ENCODE measurements at regions not wholly inside any gene's neighbourhood (a gene's known extent, or its start where the extent isn't known, plus 50 kb on each side); places are given as distances from the start of the nearest gene placed in this dataset.
A peak's percentile ranks its signal among the peaks of the same experiment; 100 is the strongest.

- no peaks in the 10 kb centered on the region for H3K9me3 ChIP-seq (ENCODE audit: low read depth, low read length)
- no peaks in the 10 kb centered on the region for H3K36me3 ChIP-seq (ENCODE audit: insufficient read depth, low read length)
- no peaks in the 10 kb centered on the region for H3K4me1 ChIP-seq (ENCODE audit: insufficient read depth, low read length)
- H3K79me2 ChIP-seq (ENCODE audit: insufficient read depth, low read length), result no peaks in the 10 kb centered on the region
- H3K4me3 ChIP-seq (ENCODE audit: insufficient read depth, low read length), result no peak overlapping the region
- H3K4me2 ChIP-seq (ENCODE audit: insufficient read depth, low read length), result no peak overlapping the region
- DNase-seq (ENCODE audit: insufficient read length, low spot score, missing footprints), result no peak
- no peaks in the 10 kb centered on the region for H4K20me1 ChIP-seq (ENCODE audit: insufficient read depth, low read length)
- TF ChIP-seq, protein P1, sequence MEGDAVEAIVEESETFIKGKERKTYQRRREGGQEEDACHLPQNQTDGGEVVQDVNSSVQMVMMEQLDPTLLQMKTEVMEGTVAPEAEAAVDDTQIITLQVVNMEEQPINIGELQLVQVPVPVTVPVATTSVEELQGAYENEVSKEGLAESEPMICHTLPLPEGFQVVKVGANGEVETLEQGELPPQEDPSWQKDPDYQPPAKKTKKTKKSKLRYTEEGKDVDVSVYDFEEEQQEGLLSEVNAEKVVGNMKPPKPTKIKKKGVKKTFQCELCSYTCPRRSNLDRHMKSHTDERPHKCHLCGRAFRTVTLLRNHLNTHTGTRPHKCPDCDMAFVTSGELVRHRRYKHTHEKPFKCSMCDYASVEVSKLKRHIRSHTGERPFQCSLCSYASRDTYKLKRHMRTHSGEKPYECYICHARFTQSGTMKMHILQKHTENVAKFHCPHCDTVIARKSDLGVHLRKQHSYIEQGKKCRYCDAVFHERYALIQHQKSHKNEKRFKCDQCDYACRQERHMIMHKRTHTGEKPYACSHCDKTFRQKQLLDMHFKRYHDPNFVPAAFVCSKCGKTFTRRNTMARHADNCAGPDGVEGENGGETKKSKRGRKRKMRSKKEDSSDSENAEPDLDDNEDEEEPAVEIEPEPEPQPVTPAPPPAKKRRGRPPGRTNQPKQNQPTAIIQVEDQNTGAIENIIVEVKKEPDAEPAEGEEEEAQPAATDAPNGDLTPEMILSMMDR (IDR thresholded peaks at IDR 0.05; ENCODE audit: extremely low read depth, low read depth, low read length), result no peak
- peaks cover 15% of the 10 kb centered on the region for H3K27me3 ChIP-seq (ENCODE audit: insufficient read depth, low read length)
- H3K27ac ChIP-seq (ENCODE audit: low read depth, low read length), result no peak overlapping the region
- no peak overlapping the region for H2AFZ ChIP-seq (ENCODE audit: low read length)
These were observed 101.1 kb upstream of the DAP start for GRCh38 chr5:10862085-10862484.

GRCh38 chr5:10861423-10861790, 100.4 kb upstream of the DAP start:
- Histone ChIP-seq H3K27me3 (ENCODE audit: insufficient read depth, low read length) (peaks cover 12% of the 10 kb centered on the region), H3K79me2 (ENCODE audit: insufficient read depth, low read length) (no peaks in the 10 kb centered on the region), H3K4me2 (ENCODE audit: insufficient read depth, low read length) (no peak overlapping the region), H3K36me3 (ENCODE audit: insufficient read depth, low read length) (no peaks in the 10 kb centered on the region), H4K20me1 (ENCODE audit: insufficient read depth, low read length) (no peaks in the 10 kb centered on the region), H3K9me3 (ENCODE audit: low read depth, low read length) (no peaks in the 10 kb centered on the region), H3K4me3 (ENCODE audit: insufficient read depth, low read length) (no peak overlapping the region), H3K4me1 (ENCODE audit: insufficient read depth, low read length) (peaks cover 4% of the 10 kb centered on the region), H3K27ac (ENCODE audit: low read depth, low read length) (no peak overlapping the region), H2AFZ (ENCODE audit: low read length) (no peak overlapping the region)
- no peak for DNase-seq (ENCODE audit: insufficient read length, low spot score, missing footprints)
- TF ChIP-seq, protein P1 (IDR thresholded peaks at IDR 0.05; ENCODE audit: extremely low read depth, low read depth, low read length), result no peak

- peak; percentile 80 for DNase-seq (ENCODE audit: insufficient read length, low spot score, missing footprints)
- no peak overlapping the region for H3K4me2 ChIP-seq (ENCODE audit: insufficient read depth, low read length)
- H3K79me2 ChIP-seq (ENCODE audit: insufficient read depth, low read length), result no peaks in the 10 kb centered on the region
- no peak overlapping the region for H3K4me3 ChIP-seq (ENCODE audit: insufficient read depth, low read length)
- H3K36me3 ChIP-seq (ENCODE audit: insufficient read depth, low read length), result no peaks in the 10 kb centered on the region
- H3K9me3 ChIP-seq (ENCODE audit: low read depth, low read length), result no peaks in the 10 kb centered on the region
- H4K20me1 ChIP-seq (ENCODE audit: insufficient read depth, low read length), result no peaks in the 10 kb centered on the region
- TF ChIP-seq, protein P1 (IDR thresholded peaks at IDR 0.05; ENCODE audit: extremely low read depth, low read depth, low read length), result no peak
- H3K27ac ChIP-seq (ENCODE audit: low read depth, low read length), result no peak overlapping the region
- peaks cover 5% of the 10 kb centered on the region for H3K4me1 ChIP-seq (ENCODE audit: insufficient read depth, low read length)
- H3K27me3 ChIP-seq (ENCODE audit: insufficient read depth, low read length), result peaks cover 11% of the 10 kb centered on the region
- H2AFZ ChIP-seq (ENCODE audit: low read length), result peak overlapping the region; percentile 24
These were observed 99.8 kb upstream of the DAP start for GRCh38 chr5:10860645-10861422.

DNA sequence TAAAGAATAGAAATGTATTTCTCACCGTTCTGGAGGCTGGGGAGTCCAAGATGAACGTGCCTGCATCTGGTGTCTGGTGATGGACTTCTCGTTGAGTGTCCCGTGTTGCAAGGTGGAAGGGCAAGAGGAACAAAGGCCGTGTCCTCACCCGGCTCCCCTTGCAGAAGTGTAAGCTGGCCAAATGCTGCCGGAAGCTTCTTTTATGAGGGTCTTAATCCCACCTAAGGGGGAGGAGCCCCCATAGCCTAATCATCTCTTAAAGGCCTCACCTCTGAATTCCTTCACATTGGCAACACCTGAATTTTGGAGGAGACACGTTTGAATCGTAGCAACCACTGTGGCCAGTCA, 99.1 kb upstream of the DAP start:
- H3K36me3 ChIP-seq (ENCODE audit: insufficient read depth, low read length), result no peaks in the 10 kb centered on the region
- TF ChIP-seq, protein P1 (IDR thresholded peaks at IDR 0.05; ENCODE audit: extremely low read depth, low read depth, low read length), result no peak
- H3K9me3 ChIP-seq (ENCODE audit: low read depth, low read length), result no peaks in the 10 kb centered on the region
- no peaks in the 10 kb centered on the region for H3K79me2 ChIP-seq (ENCODE audit: insufficient read depth, low read length)
- no peak overlapping the region for H2AFZ ChIP-seq (ENCODE audit: low read length)
- H3K4me1 ChIP-seq (ENCODE audit: insufficient read depth, low read length), result peaks cover 5% of the 10 kb centered on the region
- peaks cover 11% of the 10 kb centered on the region for H3K27me3 ChIP-seq (ENCODE audit: insufficient read depth, low read length)
- no peak overlapping the region for H3K27ac ChIP-seq (ENCODE audit: low read depth, low read length)
- no peak overlapping the region for H3K4me3 ChIP-seq (ENCODE audit: insufficient read depth, low read length)
- no peaks in the 10 kb centered on the region for H4K20me1 ChIP-seq (ENCODE audit: insufficient read depth, low read length)
- DNase-seq (ENCODE audit: insufficient read length, low spot score, missing footprints), result no peak
- H3K4me2 ChIP-seq (ENCODE audit: insufficient read depth, low read length), result no peak overlapping the region
